ENCODE measurements at regions not wholly inside any gene's neighbourhood (a gene's known extent, or its start where the extent isn't known, plus 50 kb on each side); places are given as distances from the start of the nearest gene placed in this dataset.
"Not testable (repeated sequence)": the region's sequence is repeated elsewhere in the genome, so short reads cannot be mapped to it uniquely, and the experiment has no call there.

GRCh38 chr3:118527514-118528044 is 507.1 kb downstream of the IGSF11 start:
- Histone ChIP-seq H3K36me3 (no peaks in the 10 kb centered on the region), H3K27ac (no peak overlapping the region), H3K27me3 (no peaks in the 10 kb centered on the region), H3K4me1 (no peaks in the 10 kb centered on the region), H3K4me3 (no peak overlapping the region), H3K9me3 (no peaks in the 10 kb centered on the region)
- TF ChIP-seq EP300 (IDR thresholded peaks at IDR 0.05) (no peak), POLR2A (IDR thresholded peaks at IDR 0.05) (no peak), POLR2AphosphoS5 (IDR thresholded peaks at IDR 0.05) (no peak)
- TF ChIP-seq, protein P1, sequence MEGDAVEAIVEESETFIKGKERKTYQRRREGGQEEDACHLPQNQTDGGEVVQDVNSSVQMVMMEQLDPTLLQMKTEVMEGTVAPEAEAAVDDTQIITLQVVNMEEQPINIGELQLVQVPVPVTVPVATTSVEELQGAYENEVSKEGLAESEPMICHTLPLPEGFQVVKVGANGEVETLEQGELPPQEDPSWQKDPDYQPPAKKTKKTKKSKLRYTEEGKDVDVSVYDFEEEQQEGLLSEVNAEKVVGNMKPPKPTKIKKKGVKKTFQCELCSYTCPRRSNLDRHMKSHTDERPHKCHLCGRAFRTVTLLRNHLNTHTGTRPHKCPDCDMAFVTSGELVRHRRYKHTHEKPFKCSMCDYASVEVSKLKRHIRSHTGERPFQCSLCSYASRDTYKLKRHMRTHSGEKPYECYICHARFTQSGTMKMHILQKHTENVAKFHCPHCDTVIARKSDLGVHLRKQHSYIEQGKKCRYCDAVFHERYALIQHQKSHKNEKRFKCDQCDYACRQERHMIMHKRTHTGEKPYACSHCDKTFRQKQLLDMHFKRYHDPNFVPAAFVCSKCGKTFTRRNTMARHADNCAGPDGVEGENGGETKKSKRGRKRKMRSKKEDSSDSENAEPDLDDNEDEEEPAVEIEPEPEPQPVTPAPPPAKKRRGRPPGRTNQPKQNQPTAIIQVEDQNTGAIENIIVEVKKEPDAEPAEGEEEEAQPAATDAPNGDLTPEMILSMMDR (IDR thresholded peaks at IDR 0.05), result no peak
- DNase-seq, result no peak
- intact Hi-C loops (cut with DNase I; ENCODE audit: low total_unique reads), result no loop called here

DNA sequence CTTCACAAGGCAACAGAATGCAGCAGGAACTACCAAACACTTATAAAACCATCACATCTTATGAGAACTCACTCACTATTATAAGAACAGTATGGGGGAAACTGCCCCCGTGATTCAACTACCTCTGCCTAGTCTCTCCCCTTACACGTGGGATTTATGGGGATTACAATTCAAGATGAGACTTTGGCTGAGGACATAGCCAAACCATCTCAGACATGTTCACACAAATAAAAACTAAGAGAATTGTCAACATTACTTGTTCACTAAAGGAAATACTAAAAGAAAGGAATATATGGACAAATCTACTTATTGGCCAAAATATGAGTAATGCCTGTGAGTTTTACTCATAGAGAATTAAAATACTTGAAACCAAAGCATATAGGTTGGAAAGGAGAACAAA is 505.1 kb downstream of the IGSF11 start:
- no peak for TF ChIP-seq POLR2AphosphoS5 (IDR thresholded peaks at IDR 0.05)
- TF ChIP-seq, protein P1 (IDR thresholded peaks at IDR 0.05), result no peak
- TF ChIP-seq EP300 (IDR thresholded peaks at IDR 0.05), result no peak
- no peak for TF ChIP-seq POLR2A (IDR thresholded peaks at IDR 0.05)
- Histone ChIP-seq H3K27me3 (no peaks in the 10 kb centered on the region), H3K4me3 (no peak overlapping the region), H3K9me3 (no peaks in the 10 kb centered on the region), H3K4me1 (no peaks in the 10 kb centered on the region), H3K36me3 (no peaks in the 10 kb centered on the region), H3K27ac (no peak overlapping the region)
- 67 to 91% (median 83%) methylated on average over 2 of the region's 2 CpGs for WGBS, 5 donors
- DNase-seq, result no peak
- intact Hi-C loops (cut with DNase I; ENCODE audit: low total_unique reads), result no loop called here

GRCh38 chr3:118530350-118530922 is 504.2 kb downstream of the IGSF11 start:
- H3K4me1 ChIP-seq, result no peaks in the 10 kb centered on the region
- intact Hi-C loops (cut with DNase I; ENCODE audit: low total_unique reads), result no loop called here
- H3K27ac ChIP-seq, result no peak overlapping the region
- no peak overlapping the region for H3K4me3 ChIP-seq
- H3K36me3 ChIP-seq, result no peaks in the 10 kb centered on the region
- H3K27me3 ChIP-seq, result no peaks in the 10 kb centered on the region
- WGBS, 5 donors, result 69 to 83% (median 77%) methylated on average over 4 of the region's 4 CpGs
- no peak for DNase-seq
- TF ChIP-seq EP300 (IDR thresholded peaks at IDR 0.05), result no peak
- TF ChIP-seq, protein P1 (IDR thresholded peaks at IDR 0.05), result no peak
- TF ChIP-seq POLR2A (IDR thresholded peaks at IDR 0.05), result no peak
- no peak for TF ChIP-seq POLR2AphosphoS5 (IDR thresholded peaks at IDR 0.05)
- no peaks in the 10 kb centered on the region for H3K9me3 ChIP-seq

GRCh38 chr3:118530927-118531356 is 503.7 kb downstream of the IGSF11 start:
- intact Hi-C loops (cut with DNase I; ENCODE audit: low total_unique reads); H3K36me3 ChIP-seq; DNase-seq; H3K4me3 ChIP-seq; H3K9me3 ChIP-seq; H3K27ac ChIP-seq; H3K4me1 ChIP-seq; H3K27me3 ChIP-seq: not testable (repeated sequence)

DNA sequence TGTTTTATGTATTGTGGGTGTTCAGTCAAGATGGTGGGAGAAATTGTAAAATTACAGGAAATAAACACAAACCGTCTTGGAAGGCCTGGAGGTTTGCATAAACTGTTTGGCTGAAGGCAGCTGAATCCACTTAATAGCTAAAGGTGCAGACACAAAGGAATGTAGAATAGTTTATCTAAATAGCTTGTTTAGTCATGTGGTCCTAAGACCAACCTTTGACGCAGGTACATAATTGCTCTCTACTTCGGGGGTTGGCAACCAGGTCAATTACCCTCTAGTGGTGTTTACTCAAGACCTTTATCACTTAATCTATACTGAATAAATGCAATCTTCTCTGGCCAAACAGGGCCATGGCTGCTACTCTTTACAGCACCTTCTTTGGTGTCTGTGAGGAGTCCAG is 502.8 kb downstream of the IGSF11 start:
- no peaks in the 10 kb centered on the region for H3K36me3 ChIP-seq
- 39 to 61% (median 43%) methylated on average over 3 of the region's 3 CpGs for WGBS, 5 donors
- H3K9me3 ChIP-seq, result no peaks in the 10 kb centered on the region
- H3K4me1 ChIP-seq, result no peaks in the 10 kb centered on the region
- intact Hi-C loops (cut with DNase I; ENCODE audit: low total_unique reads), result no loop called here
- no peaks in the 10 kb centered on the region for H3K27me3 ChIP-seq
- no peak overlapping the region for H3K4me3 ChIP-seq
- DNase-seq, result no peak
- TF ChIP-seq POLR2AphosphoS5 (IDR thresholded peaks at IDR 0.05), result no peak
- no peak for TF ChIP-seq EP300 (IDR thresholded peaks at IDR 0.05)
- TF ChIP-seq, protein P1 (IDR thresholded peaks at IDR 0.05), result no peak
- no peak for TF ChIP-seq POLR2A (IDR thresholded peaks at IDR 0.05)
- H3K27ac ChIP-seq, result no peak overlapping the region
